ENCODE measurements at regions not wholly inside any gene's neighbourhood (a gene's known extent, or its start where the extent isn't known, plus 50 kb on each side); places are given as distances from the start of the nearest gene placed in this dataset.

GRCh38 chr1:192263436-192263835 is 53.4 kb upstream of the RGS21 start (continued):
- no peak for TF ChIP-seq MAFK (IDR thresholded peaks at IDR 0.05; ENCODE audit: low read depth, low read length)
